GM19035 (cell line): ENCODE measurements at regions not wholly inside any gene's neighbourhood (a gene's known extent, or its start where the extent isn't known, plus 50 kb on each side); places are given as distances from the start of the nearest gene placed in this dataset.
"Not testable (repeated sequence)": the region's sequence is repeated elsewhere in the genome, so short reads cannot be mapped to it uniquely, and the experiment has no call there.

Experiments used
- ATAC-seq: cut with Tn5 transposase; IDR thresholded peaks from one replicate; pipeline ENCODE4 v1.9.1; 2021; ENCODE audit not compliant: unreplicated experiment

DNA sequence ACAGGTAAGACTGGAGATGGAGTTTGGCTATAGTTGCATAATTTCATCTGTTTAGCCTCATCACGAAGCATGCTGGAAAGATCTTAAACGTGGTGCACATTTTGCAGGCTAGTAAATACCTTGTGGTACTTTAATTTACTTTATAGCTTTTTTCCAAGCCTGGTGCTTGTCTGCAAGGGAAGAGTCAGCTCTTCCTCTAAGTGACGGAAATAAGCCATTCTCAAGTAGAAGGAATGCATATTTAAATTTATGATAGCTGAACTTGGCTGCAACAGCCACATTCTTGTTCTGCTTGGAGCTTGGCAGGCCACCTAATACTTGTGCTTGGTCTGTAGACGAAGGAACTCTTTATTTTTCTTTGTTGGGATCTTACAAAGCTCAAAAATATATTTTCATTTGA, 188.0 kb upstream of the PIK3R1 start:
- no peak for ATAC-seq

DNA sequence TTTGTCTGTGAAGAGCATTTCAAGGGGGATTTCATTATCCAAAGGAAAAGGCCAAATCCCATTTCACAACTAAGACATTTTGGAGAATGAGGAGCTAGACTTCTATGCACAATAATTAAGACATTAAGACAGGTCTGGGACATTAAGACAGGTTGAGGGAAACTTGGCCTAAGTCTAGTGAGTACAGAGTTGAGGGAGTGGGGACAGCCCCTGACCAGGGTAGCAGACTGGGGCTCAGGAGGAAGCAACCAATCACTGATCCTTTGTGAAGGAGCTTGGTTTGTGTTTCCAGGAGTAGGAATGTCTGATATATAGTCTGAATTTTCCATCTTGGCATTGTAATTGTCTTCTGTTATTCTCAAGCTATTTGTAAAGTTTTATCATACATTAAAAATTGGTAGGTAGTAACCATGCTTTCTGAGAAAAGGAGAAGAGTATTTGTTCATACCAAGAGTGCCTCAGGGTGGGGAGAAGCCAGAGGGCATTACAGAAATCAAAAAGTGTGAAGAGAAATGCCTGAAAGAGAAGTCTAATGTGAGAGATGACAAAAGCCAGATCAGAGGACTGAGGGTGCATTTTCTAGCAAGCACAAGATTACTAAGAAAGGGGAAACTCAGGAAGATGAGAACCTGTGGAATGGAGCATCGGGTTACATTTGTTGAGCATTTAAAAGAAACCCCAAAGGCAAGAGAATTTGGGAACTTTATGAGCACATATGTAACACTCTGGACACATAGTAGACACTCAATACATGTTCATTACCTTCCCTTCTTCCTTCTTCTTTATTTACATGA, 189.3 kb upstream of the PIK3R1 start:
- no peak for ATAC-seq

DNA sequence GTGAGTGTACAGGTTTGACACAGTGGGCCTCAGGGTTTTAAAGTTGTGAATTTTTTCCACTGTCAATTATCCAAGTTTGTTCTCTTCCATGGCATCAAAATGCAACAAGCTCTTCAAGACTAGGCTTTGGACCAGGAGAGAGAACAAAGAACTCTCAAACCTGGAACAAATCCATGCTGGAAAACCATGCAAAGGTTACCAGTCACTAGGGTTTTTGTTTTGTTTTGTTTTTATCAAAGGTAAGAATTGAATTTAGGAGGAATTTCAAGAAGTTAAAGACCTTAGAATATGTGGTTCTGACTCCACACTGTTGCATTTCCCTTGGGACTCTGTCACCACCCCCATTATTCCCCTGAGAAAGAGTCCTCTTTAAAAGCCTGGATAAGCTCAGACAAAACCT, 191.1 kb upstream of the PIK3R1 start:
- no peak for ATAC-seq

DNA sequence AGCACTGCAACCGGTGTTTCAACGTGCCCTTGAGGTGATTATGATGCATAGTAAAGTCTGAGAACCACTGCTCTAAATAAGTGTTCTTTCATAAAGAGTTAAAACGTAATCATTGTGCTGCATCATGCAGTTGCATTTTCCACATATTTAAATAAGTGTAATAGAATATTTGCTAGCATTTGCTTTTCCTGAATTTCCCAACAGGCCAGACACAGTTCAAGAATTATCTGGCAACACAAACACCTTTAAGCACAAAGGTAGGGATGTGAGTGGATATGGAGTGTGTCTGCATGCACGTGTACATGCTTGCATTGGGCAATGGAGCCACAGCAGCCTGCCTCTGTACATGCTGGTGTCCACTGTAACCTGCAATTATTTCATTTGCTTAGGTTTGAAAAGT, 193.6 kb upstream of the PIK3R1 start:
- ATAC-seq, result no peak

DNA sequence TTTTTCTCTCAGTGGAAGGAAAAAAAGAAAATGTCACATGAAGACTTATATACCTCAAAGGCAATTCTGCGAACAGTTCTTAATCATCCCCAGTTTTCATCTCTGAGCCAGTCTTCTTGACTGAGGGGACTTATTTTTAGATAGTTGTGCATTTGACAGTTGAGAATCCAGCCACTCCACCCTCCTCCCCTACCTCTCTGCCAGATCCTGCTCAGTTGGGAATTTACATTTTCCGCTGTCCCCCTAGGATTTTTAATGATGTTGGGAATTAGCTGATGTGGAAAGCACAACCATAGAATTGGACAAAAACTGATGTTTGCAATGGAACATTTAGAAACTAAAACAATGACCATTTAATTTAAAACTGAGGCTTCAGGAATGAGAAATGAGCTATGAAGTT, 194.3 kb upstream of the PIK3R1 start:
- ATAC-seq, result no peak

DNA sequence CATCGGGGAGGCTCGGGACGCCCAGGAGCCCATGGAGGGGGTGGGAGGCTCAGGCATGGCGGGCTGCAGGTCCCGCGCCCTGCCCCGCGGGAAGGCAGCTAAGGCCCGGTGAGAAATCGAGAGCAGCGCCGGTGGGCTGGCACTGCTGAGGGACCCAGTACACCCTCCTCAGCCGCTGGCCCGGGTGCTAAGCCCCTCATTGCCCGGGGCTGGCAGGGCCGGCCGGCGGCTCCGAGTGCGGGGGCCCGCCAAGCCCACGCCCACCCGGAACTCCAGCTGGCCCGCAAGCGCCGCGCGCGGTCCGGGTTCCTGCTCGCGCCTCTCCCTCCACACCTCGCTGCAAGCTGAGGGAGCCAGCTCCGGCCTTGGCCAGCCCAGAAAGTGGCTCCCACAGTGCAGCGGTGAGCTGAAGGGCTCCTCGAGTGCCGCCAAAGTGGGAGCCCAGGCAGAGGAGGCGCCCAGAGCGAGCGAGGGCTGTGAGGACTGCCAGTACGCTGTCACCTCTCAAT, 195.0 kb upstream of the PIK3R1 start:
- not testable (repeated sequence) for ATAC-seq

DNA sequence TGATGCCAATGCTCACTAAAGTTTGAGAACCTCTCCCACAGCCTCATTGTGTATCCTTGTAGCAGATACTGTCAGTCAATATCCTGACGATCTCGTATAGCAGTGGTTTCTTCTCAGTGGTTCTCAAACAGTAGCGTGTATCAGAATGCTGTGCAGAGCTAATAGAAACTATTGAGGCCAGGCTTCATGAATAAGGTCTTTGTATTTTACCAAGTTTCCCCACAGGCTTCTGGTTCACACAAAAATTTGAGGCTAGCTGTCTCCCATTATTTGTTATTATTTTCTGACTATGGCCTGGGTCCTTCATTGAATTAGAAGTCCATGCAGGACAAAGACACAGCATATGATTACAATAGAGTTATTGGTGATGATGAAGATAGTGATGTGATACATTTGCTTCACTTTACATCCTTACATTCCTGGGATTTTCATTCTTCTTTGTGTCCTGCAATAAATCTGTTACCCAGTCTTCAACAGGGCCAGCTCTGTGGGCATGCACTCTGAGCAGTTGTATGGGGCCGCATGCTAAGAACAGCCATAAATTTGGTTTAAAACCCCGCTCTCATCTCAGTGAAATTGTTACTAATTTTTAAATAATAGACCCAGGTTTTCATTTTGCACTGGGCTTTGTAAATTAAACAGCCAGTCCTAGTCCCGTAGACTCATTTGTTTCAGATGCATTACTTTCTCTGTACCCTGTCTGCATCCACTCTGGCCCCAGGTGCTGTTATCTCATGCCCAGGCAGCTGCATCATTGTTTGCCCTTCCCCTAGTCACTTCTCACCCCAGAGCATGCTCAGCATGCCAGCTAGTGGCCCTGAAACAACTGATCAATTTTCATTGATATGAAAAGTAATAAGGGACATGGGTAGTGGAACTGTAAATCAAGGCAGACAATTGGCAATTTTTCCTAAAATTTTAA, 199.9 kb upstream of the PIK3R1 start:
- ATAC-seq, result no peak

DNA sequence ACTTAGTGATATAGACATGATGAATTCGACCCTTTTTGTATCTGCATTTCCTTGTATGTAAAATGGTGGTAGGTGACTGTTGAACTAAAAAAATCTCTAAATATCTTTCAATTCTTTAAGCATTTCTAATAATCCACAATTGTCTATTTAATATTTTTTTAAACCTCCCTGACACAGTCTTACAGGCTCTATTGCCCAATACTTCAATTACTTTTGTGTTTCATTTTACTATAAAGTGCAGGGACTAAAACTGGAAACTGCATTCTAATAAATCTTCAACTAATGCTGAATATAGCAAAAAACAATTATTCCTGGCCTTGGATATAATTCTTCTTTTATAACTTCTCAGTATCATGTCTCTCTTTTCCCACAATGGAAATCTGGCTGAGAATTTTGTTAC, 202.7 kb upstream of the PIK3R1 start:
- no peak for ATAC-seq

DNA sequence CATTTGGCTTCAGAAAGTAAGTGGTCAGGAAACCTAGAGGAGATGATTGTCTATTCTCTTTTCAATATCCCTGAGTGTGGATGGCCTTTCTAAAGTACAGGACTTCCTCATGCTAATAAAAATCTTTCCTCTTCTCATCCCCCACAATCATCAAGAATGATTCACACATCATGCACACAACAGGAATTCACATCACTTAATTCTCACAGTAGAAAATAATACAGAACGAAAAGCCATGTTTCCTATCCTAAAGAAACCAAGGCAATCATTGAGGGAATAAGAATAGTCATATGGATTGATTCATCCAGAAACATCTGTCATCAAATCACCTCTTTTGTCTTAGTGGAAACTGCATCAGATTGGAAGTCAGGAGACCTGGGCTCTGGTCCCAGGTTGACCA, 203.1 kb upstream of the PIK3R1 start:
- ATAC-seq, result no peak

DNA sequence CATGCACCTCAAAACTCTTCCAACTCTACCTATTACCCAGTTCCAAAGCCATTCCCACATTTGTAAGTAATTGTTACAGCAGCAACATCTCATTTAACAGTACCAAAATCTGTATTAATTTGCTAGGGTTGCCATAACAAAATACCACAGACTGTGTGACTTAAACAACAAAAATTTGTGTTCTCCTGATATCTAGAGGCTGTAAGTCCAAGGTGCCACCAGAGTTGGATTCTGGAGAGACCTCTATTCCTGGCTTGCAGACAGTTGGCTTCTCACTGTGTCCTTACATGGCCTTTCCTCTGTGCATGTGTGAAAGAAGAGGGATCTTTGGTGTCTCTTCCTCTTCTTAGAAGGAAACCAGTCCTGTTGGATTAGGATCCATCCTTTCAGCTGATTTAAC, 203.8 kb upstream of the PIK3R1 start:
- no peak for ATAC-seq

DNA sequence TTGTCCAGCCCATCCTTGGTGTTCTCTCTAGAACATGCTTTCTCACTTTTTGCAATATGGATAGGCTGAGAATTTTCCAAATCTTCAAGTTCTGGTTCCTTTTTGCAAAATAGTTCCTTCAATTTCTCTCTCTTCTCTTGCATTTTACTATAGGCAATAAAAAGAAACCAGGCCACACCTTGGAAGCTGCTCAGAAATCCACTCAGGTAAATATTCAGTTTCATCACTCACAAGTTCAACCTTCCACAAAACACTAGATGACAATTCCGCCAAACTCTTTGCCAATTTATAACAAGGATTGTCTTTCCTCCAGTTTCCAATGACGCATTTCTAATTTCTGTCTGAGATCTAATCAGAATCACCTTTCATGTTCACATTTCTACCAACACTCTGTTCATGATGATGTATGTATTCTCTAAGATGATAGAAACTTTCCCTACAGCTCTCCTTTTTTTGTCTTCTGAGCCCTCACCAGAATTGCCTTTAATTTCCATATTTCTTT, 204.2 kb upstream of the PIK3R1 start:
- no peak for ATAC-seq

DNA sequence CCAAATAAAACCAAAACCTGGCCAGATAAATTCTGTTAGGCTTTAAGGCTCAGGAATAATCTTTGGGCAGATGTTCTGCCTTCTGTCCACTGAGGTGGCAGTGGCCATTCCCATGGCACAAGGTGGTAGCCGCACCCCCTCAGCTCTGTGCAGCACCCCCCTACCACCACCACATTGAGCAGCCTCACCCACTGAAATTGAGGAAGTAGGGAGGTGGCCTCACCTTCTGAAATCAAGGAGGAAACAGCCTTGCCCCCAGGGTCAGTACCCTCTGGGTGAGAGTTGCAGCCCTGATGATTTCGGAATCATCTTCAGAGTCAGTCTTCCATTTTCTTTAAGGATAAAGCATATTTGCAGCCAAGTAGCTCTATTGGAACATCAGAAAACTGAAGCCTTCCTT, 204.8 kb upstream of the PIK3R1 start:
- no peak for ATAC-seq

DNA sequence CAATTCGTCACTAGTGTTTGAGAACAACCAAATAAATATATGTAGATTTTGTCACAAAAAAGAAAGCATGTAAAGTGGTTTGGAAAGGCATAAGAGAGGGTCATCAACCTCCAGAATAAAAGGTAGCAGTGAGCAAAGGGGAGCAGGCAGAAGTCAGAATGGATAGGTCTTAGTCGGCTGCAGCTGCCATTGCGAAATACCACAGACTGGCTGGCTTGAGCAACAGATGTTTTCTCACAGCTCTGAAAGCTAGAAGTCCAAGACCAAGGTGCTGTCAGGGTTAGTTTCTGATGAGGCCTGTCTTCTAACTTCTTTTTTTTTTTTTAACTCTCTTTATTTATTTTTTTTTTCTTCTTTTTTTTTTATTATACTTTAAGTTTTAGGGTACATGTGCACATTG, 208.1 kb upstream of the PIK3R1 start:
- no peak for ATAC-seq

DNA sequence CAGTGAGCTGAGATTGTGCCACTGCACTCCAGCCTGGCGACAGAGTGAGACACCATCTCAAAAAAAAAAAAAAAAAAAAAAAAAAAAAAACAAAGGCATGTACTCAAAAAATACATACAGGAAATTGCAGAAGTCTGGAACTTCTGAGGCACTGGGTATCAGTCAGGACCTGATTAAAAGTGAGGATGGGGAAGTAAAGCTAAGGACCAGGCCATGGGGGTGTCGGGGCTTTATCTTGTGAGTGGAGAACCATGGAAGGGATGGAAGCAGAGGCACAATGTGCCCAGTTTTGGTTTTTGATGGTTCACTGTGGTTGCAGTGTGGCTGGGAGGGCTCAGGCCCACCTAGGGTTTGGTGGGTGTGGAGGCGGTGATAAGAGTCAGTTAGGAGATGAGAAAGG, 212.7 kb upstream of the PIK3R1 start:
- no peak for ATAC-seq

DNA sequence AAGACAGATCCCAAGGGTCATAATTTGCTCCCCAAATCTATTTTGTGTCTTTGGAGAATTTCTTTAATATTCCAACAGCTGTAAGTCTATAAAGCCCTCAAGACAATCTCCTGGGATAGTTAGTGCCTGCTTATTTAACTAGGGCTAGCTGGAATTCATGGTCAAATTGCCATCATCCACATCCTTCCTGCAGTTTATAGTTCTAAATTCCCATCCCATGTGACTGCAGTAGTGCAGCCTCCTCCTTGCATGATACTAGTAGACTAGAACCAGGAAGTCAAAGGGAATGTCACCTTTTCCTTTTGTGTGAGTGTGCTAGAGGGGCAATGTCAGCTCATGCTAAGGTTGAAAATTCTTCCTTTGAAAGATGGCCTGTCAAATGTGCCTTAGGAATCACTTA, 214.8 kb upstream of the PIK3R1 start:
- ATAC-seq, result no peak

DNA sequence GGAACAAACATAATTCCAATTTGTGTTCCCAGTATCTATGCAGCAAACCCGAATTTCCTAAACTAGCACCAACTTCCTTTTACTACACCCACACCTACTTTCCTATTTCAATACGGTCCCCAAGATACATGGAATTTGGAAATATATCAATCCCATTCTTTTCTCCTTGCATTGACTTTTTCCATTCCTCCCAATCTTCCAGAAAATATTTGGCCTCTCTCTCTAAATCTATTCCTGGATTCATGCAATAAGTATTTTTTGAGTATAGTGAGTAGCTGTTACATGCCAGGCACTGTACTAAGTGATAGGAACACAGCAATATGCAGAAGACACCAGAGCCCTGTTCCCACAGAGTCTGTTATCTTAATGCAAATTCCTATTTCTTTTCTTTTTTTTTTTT, 216.2 kb upstream of the PIK3R1 start:
- ATAC-seq, result no peak

DNA sequence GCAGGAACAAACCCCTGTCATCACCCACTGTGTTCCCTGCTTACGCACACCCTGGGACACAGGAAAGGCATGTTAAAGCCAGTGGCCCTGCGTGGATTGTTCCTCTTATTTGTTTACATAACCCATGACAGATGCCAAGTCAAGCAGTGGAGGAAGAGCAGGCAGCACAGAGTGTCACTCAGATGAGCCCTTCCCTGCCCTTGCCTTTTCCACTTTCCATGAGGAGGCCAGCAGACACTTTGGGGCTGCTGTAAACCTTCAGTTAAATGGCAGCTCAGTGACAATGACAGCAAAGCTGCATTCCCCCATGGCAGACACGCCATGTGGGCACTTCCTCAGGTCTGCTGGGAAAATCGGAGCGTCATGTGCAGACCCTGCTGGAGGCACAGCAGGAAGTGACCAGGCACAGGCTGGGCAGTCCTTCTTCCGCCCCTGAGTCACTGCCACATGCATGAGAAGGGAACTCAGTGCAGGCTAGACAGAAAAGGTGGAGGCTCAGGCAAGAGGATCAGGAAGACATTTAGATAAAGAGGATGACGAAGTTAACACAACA, 216.8 kb upstream of the PIK3R1 start:
- no peak for ATAC-seq

DNA sequence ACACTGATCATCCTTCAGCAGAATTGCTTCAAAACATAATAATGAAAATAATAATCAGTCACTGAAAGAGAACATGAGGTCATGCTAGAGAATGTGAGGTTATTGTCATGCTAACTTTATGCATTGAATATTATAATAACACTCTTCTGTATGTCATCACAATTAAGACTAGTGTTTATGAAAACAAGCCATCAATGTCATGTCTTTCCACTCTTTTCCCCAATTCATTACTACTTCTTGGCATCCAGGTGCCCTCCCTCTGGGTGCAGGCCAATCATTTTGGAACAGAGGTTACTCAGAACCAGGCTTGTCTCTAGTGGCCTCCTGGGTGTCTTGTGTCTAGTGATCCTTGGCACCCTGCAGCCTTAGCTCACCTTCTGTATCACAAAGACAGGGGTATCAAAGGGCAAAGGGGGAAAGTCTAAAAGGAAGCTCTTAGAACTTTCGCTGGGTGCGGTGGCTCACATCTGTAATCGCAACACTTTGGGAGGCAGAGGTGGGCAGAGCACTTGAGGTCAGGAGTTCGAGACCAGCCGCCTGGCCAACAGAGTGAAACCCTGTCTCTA, 217.6 kb upstream of the PIK3R1 start:
- ATAC-seq, result no peak

DNA sequence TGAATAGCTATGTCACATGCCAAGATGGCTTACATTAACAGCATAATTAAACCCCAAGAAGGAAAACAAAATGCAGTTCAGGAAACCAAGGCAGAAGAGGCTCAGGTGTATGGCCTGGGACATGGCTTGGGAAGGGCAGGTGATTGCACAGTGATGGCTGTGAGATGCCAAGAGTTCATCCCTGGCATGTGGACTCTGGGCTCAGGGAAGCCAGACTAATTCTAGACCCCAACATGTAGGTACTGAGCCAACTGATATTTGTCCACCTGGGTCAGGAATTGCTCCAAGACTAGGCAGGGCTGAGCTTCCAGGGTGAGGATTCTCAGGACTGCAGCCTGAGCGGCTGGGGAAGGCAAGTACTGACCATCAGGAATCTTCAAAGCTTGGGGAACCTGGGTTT, 218.4 kb upstream of the PIK3R1 start:
- no peak for ATAC-seq

DNA sequence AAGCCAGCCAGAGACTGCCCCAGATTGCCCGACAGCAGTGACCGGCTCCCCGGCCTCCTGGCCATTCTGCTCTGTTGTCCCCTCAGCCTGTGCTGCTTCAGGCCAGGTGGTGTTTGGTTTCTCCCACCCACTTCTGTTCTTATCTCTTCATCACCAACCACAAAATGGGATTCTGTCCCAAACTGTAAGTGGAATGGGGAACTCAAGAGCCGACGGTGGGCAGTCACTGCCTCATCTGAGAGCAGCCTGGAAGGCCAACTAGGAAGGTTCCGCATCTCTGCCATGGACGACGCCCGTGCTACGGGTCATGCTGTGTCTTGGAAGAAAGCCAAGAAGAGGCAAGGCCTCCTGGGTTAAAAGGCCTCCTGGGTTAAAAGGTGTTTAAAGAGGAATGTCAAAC, 219.0 kb upstream of the PIK3R1 start:
- ATAC-seq, result no peak

DNA sequence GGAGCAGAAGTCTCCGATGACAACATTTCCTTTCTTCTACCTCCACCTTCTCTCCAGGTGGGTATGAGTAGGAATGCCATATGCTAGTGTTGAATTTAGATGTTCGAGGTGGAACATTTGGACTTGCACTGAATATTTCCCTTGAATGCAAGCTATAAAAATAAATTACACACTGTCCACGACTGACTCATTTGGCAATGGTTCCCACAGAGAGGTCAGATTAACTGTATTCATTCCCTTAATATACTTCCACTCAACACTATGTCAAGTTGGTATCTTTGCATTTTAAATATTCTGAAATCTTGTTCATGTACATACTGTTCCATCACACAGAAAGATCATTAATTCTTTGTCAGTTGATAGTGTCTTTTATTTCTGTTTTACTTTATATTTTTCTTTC, 222.6 kb upstream of the PIK3R1 start:
- ATAC-seq, result no peak
